BLaER1 (cell line): ENCODE measurements at regions not wholly inside any gene's neighbourhood (a gene's known extent, or its start where the extent isn't known, plus 50 kb on each side); places are given as distances from the start of the nearest gene placed in this dataset.

Experiments used
- H3K27ac ChIP-seq: shearing (Covaris generic); formaldehyde crosslinking; 2 replicates; pipeline ENCODE4 v1.8.1; 2022
- H3K27me3 ChIP-seq: shearing (Covaris generic); formaldehyde crosslinking; 2 replicates; pipeline ENCODE4 v1.8.1; 2022
- H3K36me3 ChIP-seq: shearing (Covaris generic); formaldehyde crosslinking; 2 replicates; pipeline ENCODE4 v1.8.1; 2022
- H3K4me1 ChIP-seq: shearing (Covaris generic); formaldehyde crosslinking; 2 replicates; pipeline ENCODE4 v1.8.1; 2022
- H3K4me2 ChIP-seq: shearing (Covaris generic); formaldehyde crosslinking; 2 replicates; pipeline ENCODE4 v1.8.1; 2022
- H3K4me3 ChIP-seq: shearing (Covaris generic); formaldehyde crosslinking; 2 replicates; pipeline ENCODE4 v1.8.1; 2022
- H3K9ac ChIP-seq: shearing (Covaris generic); formaldehyde crosslinking; 2 replicates; pipeline ENCODE4 v1.8.1; 2022
- H3K9me3 ChIP-seq: shearing (Covaris generic); formaldehyde crosslinking; 2 replicates; pipeline ENCODE4 v1.8.1; 2022
- H4K20me1 ChIP-seq: shearing (Covaris generic); formaldehyde crosslinking; 2 replicates; pipeline ENCODE4 v1.8.1; 2022
- Cebpa-rat ChIP-seq: shearing (Covaris generic); IDR thresholded peaks from 2 replicates; pipeline ENCODE4 v1.8.1; 2022

DNA sequence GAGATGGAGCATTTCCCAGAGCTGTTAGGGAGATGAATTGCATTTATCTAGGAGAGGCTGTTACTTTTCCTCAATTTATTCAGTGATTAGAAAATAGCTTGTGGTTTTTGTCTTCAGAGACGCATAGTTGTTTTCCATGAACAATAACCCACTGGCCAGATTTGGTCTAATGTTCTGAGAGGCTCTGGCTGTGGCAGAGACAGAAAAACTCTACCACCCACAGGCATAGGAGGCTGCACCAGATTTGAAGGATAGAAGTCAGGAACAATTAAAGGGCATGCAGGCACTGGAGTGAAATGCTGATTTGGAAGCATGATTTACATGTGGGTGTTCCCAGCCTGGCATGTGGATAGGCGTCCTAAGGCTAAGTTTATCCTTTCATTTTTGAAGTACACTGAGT, 143.5 kb downstream of the NFKBIZ start:
- TF ChIP-seq Cebpa-rat = no peak
- Histone ChIP-seq H3K27ac (no peak overlapping the region), H4K20me1 (no peaks in the 10 kb centered on the region), H3K4me1 (peaks cover 10% of the 10 kb centered on the region; the same call in 1 of the 2 replicates), H3K9ac (no peak overlapping the region), H3K4me2 (no peak overlapping the region), H3K9me3 (no peaks in the 10 kb centered on the region), H3K27me3 (no peaks in the 10 kb centered on the region), H3K36me3 (no peaks in the 10 kb centered on the region), H3K4me3 (no peak overlapping the region)

GRCh38 chr3:101994386-101994785, 145.1 kb downstream of the NFKBIZ start:
- no peak for TF ChIP-seq Cebpa-rat
- Histone ChIP-seq H4K20me1 (no peaks in the 10 kb centered on the region), H3K27me3 (no peaks in the 10 kb centered on the region), H3K4me1 (no peaks in the 10 kb centered on the region; the same call in 1 of the 2 replicates), H3K4me2 (no peak overlapping the region), H3K36me3 (no peaks in the 10 kb centered on the region), H3K9ac (no peak overlapping the region), H3K4me3 (no peak overlapping the region), H3K27ac (no peak overlapping the region), H3K9me3 (no peaks in the 10 kb centered on the region)

DNA sequence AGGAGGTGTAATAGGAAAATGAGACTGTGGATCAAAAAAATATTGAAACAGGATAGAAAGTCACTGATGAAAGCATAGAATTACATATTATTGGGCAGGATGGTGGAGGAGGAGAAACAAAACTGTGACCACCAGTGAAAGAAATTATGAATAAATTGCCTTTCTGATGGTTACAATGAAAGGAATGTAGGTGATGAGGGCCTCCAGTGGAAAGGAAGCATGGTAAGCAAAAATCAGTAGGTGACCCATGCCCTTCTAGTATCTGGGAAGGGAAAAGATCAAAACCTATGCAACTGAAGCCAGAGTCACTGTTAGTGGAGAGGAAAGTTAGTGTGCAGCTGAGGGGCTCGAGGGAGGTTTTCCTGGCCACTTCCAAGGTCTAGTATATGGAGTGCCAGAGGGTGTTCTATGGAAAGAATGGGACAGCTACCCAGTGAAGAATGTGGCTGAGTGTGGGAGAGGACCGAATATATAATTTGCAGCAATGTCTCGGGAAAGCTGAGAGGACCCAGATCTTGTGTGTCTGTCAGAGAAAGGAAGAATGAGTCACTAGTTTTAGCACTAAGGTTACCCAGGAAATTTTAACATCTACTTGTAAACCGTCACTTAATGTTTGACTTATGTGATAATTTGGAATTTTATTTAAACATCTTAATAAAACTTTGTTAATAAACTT, 146.2 kb downstream of the NFKBIZ start:
- Histone ChIP-seq H3K4me1 (no peaks in the 10 kb centered on the region), H3K9ac (no peak overlapping the region), H3K36me3 (no peaks in the 10 kb centered on the region), H3K4me3 (no peak overlapping the region), H3K27ac (no peak overlapping the region), H3K9me3 (no peaks in the 10 kb centered on the region), H3K27me3 (no peaks in the 10 kb centered on the region), H3K4me2 (no peak overlapping the region), H4K20me1 (no peaks in the 10 kb centered on the region)
- TF ChIP-seq Cebpa-rat = no peak

- H3K27me3 ChIP-seq = no peaks in the 10 kb centered on the region
- H3K27ac ChIP-seq = no peak overlapping the region
- no peaks in the 10 kb centered on the region for H3K36me3 ChIP-seq
- no peak for TF ChIP-seq Cebpa-rat
- no peaks in the 10 kb centered on the region for H3K9me3 ChIP-seq
- H4K20me1 ChIP-seq = no peaks in the 10 kb centered on the region
- no peaks in the 10 kb centered on the region for H3K4me1 ChIP-seq
- no peak overlapping the region for H3K4me2 ChIP-seq
- no peak overlapping the region for H3K9ac ChIP-seq
- no peak overlapping the region for H3K4me3 ChIP-seq
These were observed 147.5 kb downstream of the NFKBIZ start for GRCh38 chr3:101996832-101997231.

DNA sequence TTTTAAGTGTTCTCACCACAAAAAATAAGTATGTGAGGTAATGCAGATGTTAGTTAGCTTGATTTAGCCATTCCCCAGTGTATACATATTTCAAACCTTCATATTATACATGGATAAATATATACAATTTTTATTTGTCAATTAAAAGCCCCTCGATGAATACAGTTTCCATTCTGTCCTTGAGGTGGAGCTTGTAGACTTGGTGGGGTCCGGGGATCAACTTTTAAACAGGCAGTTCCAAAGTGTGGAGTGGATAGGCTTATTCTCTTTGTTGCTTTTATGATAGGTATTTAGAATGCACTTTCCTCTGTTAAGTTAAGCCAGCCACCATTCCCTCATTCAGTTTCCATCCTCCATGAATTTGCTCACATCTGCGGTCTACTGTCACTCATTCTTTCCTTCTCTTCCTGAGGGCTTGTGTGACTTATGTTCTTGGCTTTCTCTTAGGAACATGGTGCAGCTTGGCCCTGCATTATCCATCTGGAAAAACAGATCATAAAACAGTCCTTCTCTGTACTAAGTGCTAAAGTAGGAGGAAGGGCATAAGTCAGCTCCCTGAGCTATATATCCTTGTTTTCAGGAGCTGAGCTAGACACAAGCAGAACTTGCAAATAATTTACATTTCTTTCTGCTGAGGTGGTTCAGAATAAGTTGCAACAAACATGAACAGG, 149.1 kb downstream of the NFKBIZ start:
- no peak for TF ChIP-seq Cebpa-rat
- Histone ChIP-seq H3K27ac (no peak overlapping the region), H3K27me3 (no peaks in the 10 kb centered on the region), H3K9me3 (no peaks in the 10 kb centered on the region), H3K4me2 (no peak overlapping the region), H3K4me1 (no peaks in the 10 kb centered on the region), H3K36me3 (no peaks in the 10 kb centered on the region), H3K9ac (no peak overlapping the region), H3K4me3 (no peak overlapping the region), H4K20me1 (no peaks in the 10 kb centered on the region)

DNA sequence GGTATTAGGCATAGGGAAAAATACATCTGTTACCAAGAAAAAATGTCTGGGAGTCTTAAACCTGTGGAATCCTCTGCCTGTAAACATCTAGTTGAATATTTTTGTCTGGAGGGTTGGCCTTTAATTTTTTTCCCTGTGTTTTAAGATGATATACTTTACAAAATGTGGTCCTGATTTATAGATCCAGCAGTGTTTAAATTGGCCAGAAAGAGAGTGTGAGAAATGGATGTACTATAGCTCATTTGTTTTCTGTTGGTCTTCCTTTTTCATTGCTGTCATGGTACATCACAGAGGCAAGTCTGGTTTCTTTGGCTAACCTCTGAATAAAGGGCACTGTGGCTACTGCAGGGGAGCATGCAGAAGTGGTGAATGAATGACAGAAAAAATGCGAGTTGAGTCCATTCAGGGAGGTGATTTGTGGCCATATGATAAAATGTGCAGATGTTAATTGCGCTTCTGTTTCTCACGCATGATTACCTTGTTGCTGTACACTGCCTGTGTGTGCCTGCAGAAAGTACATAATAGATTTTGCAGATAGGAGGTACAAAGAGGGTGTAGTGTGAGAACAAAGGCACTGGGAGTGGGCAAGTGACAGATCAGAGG, 150.0 kb downstream of the NFKBIZ start:
- H4K20me1 ChIP-seq = no peaks in the 10 kb centered on the region
- no peak overlapping the region for H3K4me2 ChIP-seq
- no peak overlapping the region for H3K4me3 ChIP-seq
- H3K36me3 ChIP-seq = no peaks in the 10 kb centered on the region
- TF ChIP-seq Cebpa-rat = no peak
- H3K4me1 ChIP-seq = no peaks in the 10 kb centered on the region
- no peak overlapping the region for H3K27ac ChIP-seq
- H3K9ac ChIP-seq = no peak overlapping the region
- H3K9me3 ChIP-seq = no peaks in the 10 kb centered on the region
- no peaks in the 10 kb centered on the region for H3K27me3 ChIP-seq

DNA sequence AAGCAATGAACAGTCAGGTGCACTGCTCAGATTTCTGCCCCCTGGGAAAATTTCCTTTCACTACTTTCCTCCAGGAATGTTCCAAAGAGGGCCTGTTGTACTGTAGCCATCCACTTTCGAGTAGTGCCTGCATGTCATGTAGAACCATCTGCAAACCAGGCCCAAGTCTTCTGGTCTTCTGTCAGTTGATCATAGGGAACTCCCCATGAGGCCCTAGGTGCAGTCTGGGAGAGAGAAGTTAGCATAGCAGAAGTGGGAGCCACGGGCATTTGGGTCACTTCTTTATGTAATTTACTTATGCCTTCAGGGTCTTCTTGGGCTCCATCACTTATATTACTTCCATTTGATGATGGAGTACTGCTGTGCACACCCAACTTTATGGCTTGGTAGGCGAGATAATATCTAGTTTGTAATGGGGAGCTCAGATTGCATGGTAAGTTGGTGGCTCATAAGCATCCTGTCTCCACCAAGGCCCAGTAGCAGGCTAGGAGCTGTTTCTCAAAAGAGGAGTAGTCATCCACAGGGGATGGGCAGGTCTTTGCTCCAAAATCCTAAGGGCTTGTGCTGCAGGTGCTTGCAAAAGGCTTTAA, 151.4 kb downstream of the NFKBIZ start:
- Histone ChIP-seq H3K36me3 (no peaks in the 10 kb centered on the region), H3K27ac (no peak overlapping the region), H3K4me2 (no peak overlapping the region), H3K4me3 (no peak overlapping the region), H3K9ac (no peak overlapping the region), H4K20me1 (no peaks in the 10 kb centered on the region), H3K9me3 (no peaks in the 10 kb centered on the region), H3K4me1 (no peaks in the 10 kb centered on the region), H3K27me3 (no peaks in the 10 kb centered on the region)
- no peak for TF ChIP-seq Cebpa-rat

DNA sequence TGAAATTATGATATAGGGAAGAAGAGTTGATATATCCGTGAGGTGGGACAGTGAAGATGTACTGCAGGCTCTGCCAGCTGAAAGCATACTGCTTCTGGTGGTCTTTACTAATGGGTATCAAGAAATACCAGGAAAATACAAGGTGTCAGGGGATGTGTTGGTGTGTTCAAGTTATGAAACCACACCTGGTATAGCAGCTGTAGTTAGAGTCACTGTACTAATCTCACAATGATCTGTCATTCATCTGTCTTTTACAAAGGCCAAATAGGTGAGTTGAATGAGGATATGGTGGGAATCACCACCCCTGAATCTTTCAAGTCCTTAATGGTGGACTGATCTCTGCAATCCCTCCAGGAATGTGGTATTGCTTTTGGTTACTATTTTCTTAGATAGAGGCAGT, 152.7 kb downstream of the NFKBIZ start:
- H3K4me3 ChIP-seq = no peak overlapping the region
- no peak overlapping the region for H3K4me2 ChIP-seq
- H3K4me1 ChIP-seq = no peaks in the 10 kb centered on the region
- no peak overlapping the region for H3K9ac ChIP-seq
- no peaks in the 10 kb centered on the region for H3K27me3 ChIP-seq
- TF ChIP-seq Cebpa-rat = no peak
- no peak overlapping the region for H3K27ac ChIP-seq
- H3K36me3 ChIP-seq = no peaks in the 10 kb centered on the region
- no peaks in the 10 kb centered on the region for H4K20me1 ChIP-seq
- H3K9me3 ChIP-seq = no peaks in the 10 kb centered on the region

- Histone ChIP-seq H4K20me1 (no peaks in the 10 kb centered on the region), H3K9ac (no peak overlapping the region), H3K9me3 (peaks cover 21% of the 10 kb centered on the region), H3K36me3 (no peaks in the 10 kb centered on the region), H3K4me2 (no peak overlapping the region), H3K4me3 (no peak overlapping the region), H3K27ac (no peak overlapping the region), H3K4me1 (peaks cover 11% of the 10 kb centered on the region; the same call in 1 of the 2 replicates), H3K27me3 (no peaks in the 10 kb centered on the region)
- TF ChIP-seq Cebpa-rat = no peak
These were observed 155.2 kb downstream of the NFKBIZ start for GRCh38 chr3:102004561-102004960.

DNA sequence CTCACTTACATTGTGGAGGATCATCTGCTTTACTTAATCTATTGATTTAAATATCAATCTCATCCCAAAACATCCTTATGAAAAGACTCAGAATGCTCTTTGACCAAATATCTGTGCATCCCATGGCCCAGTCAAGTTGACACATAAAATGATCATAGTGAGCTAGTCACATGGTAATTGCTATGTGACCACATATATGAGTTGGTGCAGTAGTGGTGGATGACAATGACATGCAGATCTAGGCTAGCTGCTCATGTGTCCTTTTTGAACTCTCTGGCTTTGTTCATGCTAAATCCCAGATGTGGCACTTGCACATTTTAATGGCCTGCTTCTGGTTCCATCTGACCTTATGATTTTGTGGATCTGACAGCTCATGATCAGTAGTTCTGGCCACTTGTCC, 156.2 kb downstream of the NFKBIZ start:
- Histone ChIP-seq H3K4me3 (no peak overlapping the region), H4K20me1 (no peaks in the 10 kb centered on the region), H3K27ac (no peak overlapping the region), H3K4me1 (peaks cover 11% of the 10 kb centered on the region; the same call in 1 of the 2 replicates), H3K36me3 (no peaks in the 10 kb centered on the region), H3K4me2 (no peak overlapping the region), H3K27me3 (no peaks in the 10 kb centered on the region), H3K9ac (no peak overlapping the region), H3K9me3 (peaks cover 21% of the 10 kb centered on the region)
- TF ChIP-seq Cebpa-rat = no peak
